ENCODE measurements at regions not wholly inside any gene's neighbourhood (a gene's known extent, or its start where the extent isn't known, plus 50 kb on each side); places are given as distances from the start of the nearest gene placed in this dataset.
"Not testable (repeated sequence)": the region's sequence is repeated elsewhere in the genome, so short reads cannot be mapped to it uniquely, and the experiment has no call there.

- intact Hi-C loops (cut with DNase I) = no loop called here
- DNase-seq (ENCODE audit: low spot score) = no peak
These were observed 71.9 kb downstream of the DYNAP start for GRCh38 chr18:54662986-54663385.

- DNase-seq (ENCODE audit: low spot score) = not testable (repeated sequence)
- intact Hi-C loops (cut with DNase I) = loop anchor here (10.0 kb wide), 1 partner anchor 275 kb away; no protein-coding TSS in a partner anchor
These were observed 78.7 kb downstream of the DYNAP start for GRCh38 chr18:54669701-54670100.

GRCh38 chr18:54671291-54671881 is 80.3 kb downstream of the DYNAP start:
- no peak for DNase-seq (ENCODE audit: low spot score)
- intact Hi-C loops (cut with DNase I) = loop anchor here (10.0 kb wide), 1 partner anchor 277 kb away; no protein-coding TSS in a partner anchor

- no peak for DNase-seq (ENCODE audit: low spot score)
- intact Hi-C loops (cut with DNase I) = loop anchor here (10.0 kb wide), 1 partner anchor 277 kb away; no protein-coding TSS in a partner anchor
These were observed 81.1 kb downstream of the DYNAP start for GRCh38 chr18:54672109-54672508.

- intact Hi-C loops (cut with DNase I) = loop anchor here (10.0 kb wide), 1 partner anchor 278 kb away; no protein-coding TSS in a partner anchor
These were observed 81.9 kb downstream of the DYNAP start for GRCh38 chr18:54672846-54673475.

GRCh38 chr18:54673936-54674335 is 82.9 kb downstream of the DYNAP start:
- no peak for DNase-seq (ENCODE audit: low spot score)
- intact Hi-C loops (cut with DNase I) = loop anchor here (10.0 kb wide), 1 partner anchor 279 kb away; no protein-coding TSS in a partner anchor

More at GRCh38 chr18:54672846-54673475, 81.9 kb downstream of the DYNAP start:
- no peak for DNase-seq (ENCODE audit: low spot score)

- no peak for DNase-seq (ENCODE audit: low spot score)
- intact Hi-C loops (cut with DNase I) = loop anchor here (5.0 to 10.0 kb wide), 2 partner anchors 280 to 307 kb away; no protein-coding TSS in a partner anchor
These were observed 84.0 kb downstream of the DYNAP start for GRCh38 chr18:54675076-54675475.

GRCh38 chr18:54679318-54680149 is 88.5 kb downstream of the DYNAP start:
- intact Hi-C loops (cut with DNase I) = loop anchor here (5.0 to 10.0 kb wide), 2 partner anchors 285 to 303 kb away; no protein-coding TSS in a partner anchor
- DNase-seq (ENCODE audit: low spot score) = no peak

- intact Hi-C loops (cut with DNase I) = no loop called here
- DNase-seq (ENCODE audit: low spot score) = no peak
These were observed 93.7 kb downstream of the DYNAP start for GRCh38 chr18:54684784-54685183.

- DNase-seq (ENCODE audit: low spot score) = no peak
- intact Hi-C loops (cut with DNase I) = no loop called here
These were observed 98.3 kb downstream of the DYNAP start for GRCh38 chr18:54689319-54689718.

GRCh38 chr18:54690198-54690597 is 99.2 kb downstream of the DYNAP start:
- DNase-seq (ENCODE audit: low spot score) = no peak
- intact Hi-C loops (cut with DNase I) = no loop called here

- intact Hi-C loops (cut with DNase I) = no loop called here
These were observed 101.4 kb downstream of the DYNAP start for GRCh38 chr18:54692463-54692862.

GRCh38 chr18:54696616-54697293 is 105.7 kb downstream of the DYNAP start:
- intact Hi-C loops (cut with DNase I) = no loop called here

More at GRCh38 chr18:54692463-54692862, 101.4 kb downstream of the DYNAP start:
- DNase-seq (ENCODE audit: low spot score) = no peak

GRCh38 chr18:54700580-54700979 is 109.5 kb downstream of the DYNAP start:
- intact Hi-C loops (cut with DNase I) = no loop called here
- DNase-seq (ENCODE audit: low spot score) = no peak

More at GRCh38 chr18:54696616-54697293, 105.7 kb downstream of the DYNAP start:
- no peak for DNase-seq (ENCODE audit: low spot score)

GRCh38 chr18:54702686-54703085 is 111.6 kb downstream of the DYNAP start:
- intact Hi-C loops (cut with DNase I) = no loop called here
- no peak for DNase-seq (ENCODE audit: low spot score)

GRCh38 chr18:54710074-54710899 is 118.0 kb upstream of the RAB27B start:
- intact Hi-C loops (cut with DNase I) = no loop called here
- DNase-seq (ENCODE audit: low spot score) = no peak

- DNase-seq (ENCODE audit: low spot score) = no peak
- intact Hi-C loops (cut with DNase I) = no loop called here
These were observed 117.4 kb upstream of the RAB27B start for GRCh38 chr18:54710900-54711281.

GRCh38 chr18:54712306-54712705 is 116.0 kb upstream of the RAB27B start:
- intact Hi-C loops (cut with DNase I) = no loop called here
- no peak for DNase-seq (ENCODE audit: low spot score)

- DNase-seq (ENCODE audit: low spot score) = no peak
- intact Hi-C loops (cut with DNase I) = no loop called here
These were observed 115.5 kb upstream of the RAB27B start for GRCh38 chr18:54712758-54713157.

Data from cardiac septum (tissue), 1 donor.